ENCODE measurements at regions not wholly inside any gene's neighbourhood (a gene's known extent, or its start where the extent isn't known, plus 50 kb on each side); places are given as distances from the start of the nearest gene placed in this dataset.

GRCh38 chr4:117661091-117662072, 372.9 kb upstream of the NDST3 start:
- H3K27me3 ChIP-seq (ENCODE audit: control insufficient read depth, low read length), result no peaks in the 10 kb centered on the region
- no peaks in the 10 kb centered on the region for H3K79me2 ChIP-seq (ENCODE audit: control insufficient read depth, low read length)
- H3K4me3 ChIP-seq (ENCODE audit: low read length), result no peak overlapping the region
- no peak overlapping the region for H3K4me2 ChIP-seq (ENCODE audit: low read length)
- no peaks in the 10 kb centered on the region for H3K9me3 ChIP-seq (ENCODE audit: control insufficient read depth, insufficient read depth, low read length)
- no peaks in the 10 kb centered on the region for H3F3A ChIP-seq (ENCODE audit: control insufficient read depth, insufficient read depth)
- H3K36me3 ChIP-seq (ENCODE audit: control insufficient read depth, low read length), result no peaks in the 10 kb centered on the region
- no peak for TF ChIP-seq EZH2phosphoT487 (IDR thresholded peaks at IDR 0.05; ENCODE audit: borderline replicate concordance, low read length)
- TF ChIP-seq, protein P1, sequence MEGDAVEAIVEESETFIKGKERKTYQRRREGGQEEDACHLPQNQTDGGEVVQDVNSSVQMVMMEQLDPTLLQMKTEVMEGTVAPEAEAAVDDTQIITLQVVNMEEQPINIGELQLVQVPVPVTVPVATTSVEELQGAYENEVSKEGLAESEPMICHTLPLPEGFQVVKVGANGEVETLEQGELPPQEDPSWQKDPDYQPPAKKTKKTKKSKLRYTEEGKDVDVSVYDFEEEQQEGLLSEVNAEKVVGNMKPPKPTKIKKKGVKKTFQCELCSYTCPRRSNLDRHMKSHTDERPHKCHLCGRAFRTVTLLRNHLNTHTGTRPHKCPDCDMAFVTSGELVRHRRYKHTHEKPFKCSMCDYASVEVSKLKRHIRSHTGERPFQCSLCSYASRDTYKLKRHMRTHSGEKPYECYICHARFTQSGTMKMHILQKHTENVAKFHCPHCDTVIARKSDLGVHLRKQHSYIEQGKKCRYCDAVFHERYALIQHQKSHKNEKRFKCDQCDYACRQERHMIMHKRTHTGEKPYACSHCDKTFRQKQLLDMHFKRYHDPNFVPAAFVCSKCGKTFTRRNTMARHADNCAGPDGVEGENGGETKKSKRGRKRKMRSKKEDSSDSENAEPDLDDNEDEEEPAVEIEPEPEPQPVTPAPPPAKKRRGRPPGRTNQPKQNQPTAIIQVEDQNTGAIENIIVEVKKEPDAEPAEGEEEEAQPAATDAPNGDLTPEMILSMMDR (IDR thresholded peaks at IDR 0.05; ENCODE audit: low read depth, low read length, poor library complexity, severe bottlenecking), result no peak
- H3K9me2 ChIP-seq (replicated peaks; ENCODE audit: control insufficient read depth, low read length), result no peaks in the 10 kb centered on the region
- H4K20me1 ChIP-seq (ENCODE audit: control insufficient read depth, insufficient read depth, low read depth, low read length), result no peaks in the 10 kb centered on the region
- H3K4me1 ChIP-seq (ENCODE audit: control insufficient read depth, low read length), result no peaks in the 10 kb centered on the region
- H3K27ac ChIP-seq (ENCODE audit: low read depth, low read length), result no peak overlapping the region

DNA sequence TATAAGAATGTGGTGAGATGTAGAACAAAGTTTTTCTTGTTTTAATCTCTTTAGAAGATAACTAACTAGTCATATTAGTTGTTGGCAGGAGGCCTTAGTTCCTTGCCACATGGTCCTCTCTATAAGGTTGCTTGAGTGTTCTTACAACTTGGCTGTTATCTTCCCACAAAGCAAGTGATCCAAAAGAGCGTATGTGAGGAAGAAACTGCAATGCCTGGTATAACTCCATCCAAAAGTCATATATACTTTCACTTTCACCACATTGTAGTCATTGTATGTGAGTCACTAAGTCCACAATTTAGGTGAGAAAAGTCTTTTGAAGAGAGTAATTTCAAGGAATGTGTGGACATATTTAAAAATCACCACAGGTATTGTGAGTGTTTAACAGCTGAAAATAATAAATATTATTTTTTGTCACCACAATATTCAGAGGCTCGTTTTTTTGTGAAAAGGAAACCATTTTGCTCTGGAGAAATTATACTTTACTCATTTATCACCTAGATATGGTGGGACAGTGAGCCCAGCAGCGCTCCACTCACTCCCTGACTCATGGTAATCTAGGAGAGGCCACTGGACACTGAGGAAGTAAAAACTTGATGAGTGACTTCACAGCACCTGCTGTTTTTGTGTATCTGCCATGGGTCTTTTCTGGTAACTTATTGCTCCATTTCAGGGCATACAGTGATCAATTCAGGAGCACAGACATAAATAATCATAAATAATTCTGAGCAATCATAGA, 369.4 kb upstream of the NDST3 start:
- Histone ChIP-seq H3K9me2 (replicated peaks; ENCODE audit: control insufficient read depth, low read length) (no peaks in the 10 kb centered on the region), H3F3A (ENCODE audit: control insufficient read depth, insufficient read depth) (no peaks in the 10 kb centered on the region), H4K20me1 (ENCODE audit: control insufficient read depth, insufficient read depth, low read depth, low read length) (no peaks in the 10 kb centered on the region), H3K4me2 (ENCODE audit: low read length) (no peak overlapping the region), H3K4me1 (ENCODE audit: control insufficient read depth, low read length) (no peaks in the 10 kb centered on the region), H3K79me2 (ENCODE audit: control insufficient read depth, low read length) (no peaks in the 10 kb centered on the region), H3K27me3 (ENCODE audit: control insufficient read depth, low read length) (no peaks in the 10 kb centered on the region), H3K4me3 (ENCODE audit: low read length) (no peak overlapping the region), H3K27ac (ENCODE audit: low read depth, low read length) (no peak overlapping the region), H3K36me3 (ENCODE audit: control insufficient read depth, low read length) (no peaks in the 10 kb centered on the region), H3K9me3 (ENCODE audit: control insufficient read depth, insufficient read depth, low read length) (no peaks in the 10 kb centered on the region)
- TF ChIP-seq, protein P1 (IDR thresholded peaks at IDR 0.05; ENCODE audit: low read depth, low read length, poor library complexity, severe bottlenecking), result no peak
- no peak for TF ChIP-seq EZH2phosphoT487 (IDR thresholded peaks at IDR 0.05; ENCODE audit: borderline replicate concordance, low read length)

DNA sequence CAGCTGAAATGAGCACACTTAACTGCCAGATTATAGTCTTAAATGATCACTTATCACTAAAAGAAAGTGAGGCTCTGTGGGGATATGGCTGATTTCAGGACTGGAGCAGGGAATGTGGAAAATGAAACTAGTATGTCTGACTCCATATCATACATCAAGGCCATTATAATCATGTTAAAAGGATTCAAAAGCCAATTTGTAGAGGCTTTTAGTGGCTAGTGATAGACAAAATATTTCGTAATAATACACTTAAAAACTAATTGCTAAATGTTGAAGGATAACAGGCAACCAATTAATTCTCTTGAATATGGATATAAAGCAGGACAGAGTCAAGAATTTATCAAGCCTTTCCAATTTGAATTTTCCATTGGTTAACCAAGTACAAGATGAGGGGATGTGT, 358.1 kb upstream of the NDST3 start:
- H3K36me3 ChIP-seq (ENCODE audit: control insufficient read depth, low read length), result no peaks in the 10 kb centered on the region
- no peaks in the 10 kb centered on the region for H3K9me3 ChIP-seq (ENCODE audit: control insufficient read depth, insufficient read depth, low read length)
- H3K27ac ChIP-seq (ENCODE audit: low read depth, low read length), result no peak overlapping the region
- TF ChIP-seq, protein P1 (IDR thresholded peaks at IDR 0.05; ENCODE audit: low read depth, low read length, poor library complexity, severe bottlenecking), result no peak
- TF ChIP-seq EZH2phosphoT487 (IDR thresholded peaks at IDR 0.05; ENCODE audit: borderline replicate concordance, low read length), result no peak
- H3K9me2 ChIP-seq (replicated peaks; ENCODE audit: control insufficient read depth, low read length), result no peaks in the 10 kb centered on the region
- no peaks in the 10 kb centered on the region for H3F3A ChIP-seq (ENCODE audit: control insufficient read depth, insufficient read depth)
- no peak overlapping the region for H3K4me3 ChIP-seq (ENCODE audit: low read length)
- no peaks in the 10 kb centered on the region for H4K20me1 ChIP-seq (ENCODE audit: control insufficient read depth, insufficient read depth, low read depth, low read length)
- H3K27me3 ChIP-seq (ENCODE audit: control insufficient read depth, low read length), result no peaks in the 10 kb centered on the region
- no peak overlapping the region for H3K4me2 ChIP-seq (ENCODE audit: low read length)
- H3K4me1 ChIP-seq (ENCODE audit: control insufficient read depth, low read length), result no peaks in the 10 kb centered on the region
- no peaks in the 10 kb centered on the region for H3K79me2 ChIP-seq (ENCODE audit: control insufficient read depth, low read length)
